HG03521 (cell line): ENCODE measurements at regions not wholly inside any gene's neighbourhood (a gene's known extent, or its start where the extent isn't known, plus 50 kb on each side); places are given as distances from the start of the nearest gene placed in this dataset.
"Not testable (repeated sequence)": the region's sequence is repeated elsewhere in the genome, so short reads cannot be mapped to it uniquely, and the experiment has no call there.

Experiments
- ATAC-seq: cut with Tn5 transposase; IDR thresholded peaks from one replicate; pipeline ENCODE4 v1.9.1; 2021; ENCODE audit warnings: mild to moderate bottlenecking, moderate library complexity; ENCODE audit not compliant: unreplicated experiment

- no peak for ATAC-seq
These were observed 57.8 kb upstream of the CACNA2D1 start for GRCh38 chr7:82501346-82501745.

DNA sequence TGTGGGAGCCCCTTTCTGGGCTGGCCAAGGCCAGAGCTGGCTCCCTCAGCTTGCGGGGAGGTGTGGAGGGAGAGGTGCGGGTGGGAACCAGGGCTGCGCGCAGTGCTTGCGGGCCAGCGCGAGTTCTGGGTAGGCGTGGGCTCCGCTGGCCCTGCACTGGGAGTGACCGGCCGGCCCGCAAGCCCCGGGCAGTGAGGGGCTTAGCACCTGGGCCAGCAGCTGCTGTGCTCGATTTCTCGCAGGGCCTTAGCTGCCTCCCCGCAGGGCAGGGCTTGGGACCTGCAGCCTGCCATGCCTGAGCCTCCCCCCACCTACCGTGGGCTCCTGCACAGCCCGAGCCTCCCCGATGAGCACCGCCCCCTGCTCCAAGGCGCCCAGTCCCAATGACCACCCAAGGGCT, 56.0 kb upstream of the CACNA2D1 start:
- ATAC-seq, result not testable (repeated sequence)

DNA sequence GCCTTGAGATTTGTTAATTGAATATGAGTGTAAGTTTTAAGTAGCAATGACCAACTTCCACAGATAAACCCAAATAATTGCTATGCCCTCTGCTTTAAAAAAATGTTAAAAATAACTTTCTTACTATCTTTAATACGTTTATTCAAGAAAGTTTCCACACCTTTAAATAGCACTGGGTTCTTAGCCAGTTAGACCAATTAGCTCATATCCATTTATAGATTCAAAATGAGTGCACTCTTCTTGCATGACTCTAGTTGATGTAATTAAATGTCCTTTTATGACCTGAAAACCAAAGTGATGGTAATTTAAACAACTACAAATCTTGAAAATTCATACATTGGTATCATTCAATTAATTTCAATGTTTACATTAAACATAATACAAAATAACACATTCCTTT, 50.8 kb upstream of the CACNA2D1 start:
- ATAC-seq, result no peak
